ENCODE measurements at regions not wholly inside any gene's neighbourhood (a gene's known extent, or its start where the extent isn't known, plus 50 kb on each side); places are given as distances from the start of the nearest gene placed in this dataset.

DNA sequence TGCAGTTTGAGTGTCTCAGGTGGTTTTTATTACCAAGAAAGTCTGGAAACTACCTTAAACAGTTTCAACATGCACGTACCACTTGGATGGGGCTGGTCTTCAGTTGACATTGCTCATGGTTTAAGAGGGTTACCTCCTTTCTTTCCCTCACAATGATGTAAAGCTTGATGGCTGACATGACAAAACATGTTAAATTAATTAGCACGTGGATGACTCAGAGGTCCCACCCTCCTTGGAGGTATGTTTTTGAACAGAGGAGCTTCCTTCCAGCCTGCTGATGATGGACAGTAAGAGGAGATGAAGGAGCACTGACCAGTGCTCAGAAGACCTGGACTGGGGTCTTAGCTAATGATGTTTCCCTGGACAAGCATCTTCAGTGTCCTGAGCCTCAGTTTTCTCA, 322.3 kb upstream of the PODXL start:
- intact Hi-C loops (cut with micrococcal nuclease; ENCODE audit: unreplicated experiment) = no loop called here
- H2AFZ ChIP-seq = no peak overlapping the region
- ChIA-PET POLR2A (ENCODE audit: unreplicated experiment) (no interaction called here), CTCF (no interaction called here)
- DNase-seq = no peak
- BruUV-seq (replicated peaks) = no TSS peak
- H3K4me2 ChIP-seq = no peak overlapping the region
- no peaks in the 10 kb centered on the region for H3K9me2 ChIP-seq (ENCODE audit: insufficient read depth)
- H3K79me2 ChIP-seq (ENCODE audit: low read depth) = no peaks in the 10 kb centered on the region
- H4K20me1 ChIP-seq (ENCODE audit: insufficient read depth) = no peaks in the 10 kb centered on the region
- TF ChIP-seq, protein P1, sequence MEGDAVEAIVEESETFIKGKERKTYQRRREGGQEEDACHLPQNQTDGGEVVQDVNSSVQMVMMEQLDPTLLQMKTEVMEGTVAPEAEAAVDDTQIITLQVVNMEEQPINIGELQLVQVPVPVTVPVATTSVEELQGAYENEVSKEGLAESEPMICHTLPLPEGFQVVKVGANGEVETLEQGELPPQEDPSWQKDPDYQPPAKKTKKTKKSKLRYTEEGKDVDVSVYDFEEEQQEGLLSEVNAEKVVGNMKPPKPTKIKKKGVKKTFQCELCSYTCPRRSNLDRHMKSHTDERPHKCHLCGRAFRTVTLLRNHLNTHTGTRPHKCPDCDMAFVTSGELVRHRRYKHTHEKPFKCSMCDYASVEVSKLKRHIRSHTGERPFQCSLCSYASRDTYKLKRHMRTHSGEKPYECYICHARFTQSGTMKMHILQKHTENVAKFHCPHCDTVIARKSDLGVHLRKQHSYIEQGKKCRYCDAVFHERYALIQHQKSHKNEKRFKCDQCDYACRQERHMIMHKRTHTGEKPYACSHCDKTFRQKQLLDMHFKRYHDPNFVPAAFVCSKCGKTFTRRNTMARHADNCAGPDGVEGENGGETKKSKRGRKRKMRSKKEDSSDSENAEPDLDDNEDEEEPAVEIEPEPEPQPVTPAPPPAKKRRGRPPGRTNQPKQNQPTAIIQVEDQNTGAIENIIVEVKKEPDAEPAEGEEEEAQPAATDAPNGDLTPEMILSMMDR (conservative IDR thresholded peaks at IDR 0.05) = no peak
- no peak for TF ChIP-seq EZH2 (IDR thresholded peaks at IDR 0.05; ENCODE audit: low read depth)
- H3K27me3 ChIP-seq (ENCODE audit: insufficient read depth, low read depth) = peaks cover 22% of the 10 kb centered on the region; the same call in 1 of the 2 replicates
- H3K36me3 ChIP-seq (ENCODE audit: low read depth) = no peaks in the 10 kb centered on the region
- no peaks in the 10 kb centered on the region for H3K9me3 ChIP-seq (ENCODE audit: insufficient read depth, low read depth)
- no peaks in the 10 kb centered on the region for H3F3A ChIP-seq (ENCODE audit: insufficient read depth, low read depth)
- H3K27ac ChIP-seq = no peak overlapping the region
- no peak overlapping the region for H3K4me3 ChIP-seq
- H3K4me1 ChIP-seq (replicated peaks; ENCODE audit: insufficient read depth) = no peaks in the 10 kb centered on the region

DNA sequence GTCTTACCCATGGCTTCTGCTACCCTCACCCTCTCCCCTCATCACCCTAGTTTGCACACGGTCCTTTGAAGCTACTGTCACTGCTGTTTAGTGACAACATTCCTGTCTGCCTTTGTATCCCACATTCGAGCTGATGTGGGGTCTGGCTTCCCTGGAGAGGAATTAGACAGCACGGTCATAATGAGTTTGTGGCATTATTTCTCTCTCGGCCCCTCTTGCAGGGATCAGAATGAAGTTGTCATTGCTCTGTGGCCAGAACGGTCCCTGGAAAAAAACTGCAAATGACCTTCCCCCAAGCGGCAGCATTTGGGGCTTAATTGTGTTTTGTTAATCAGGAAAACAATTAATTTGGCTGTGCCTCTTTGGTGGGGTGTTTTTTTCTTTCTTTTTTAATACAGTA, 317.2 kb upstream of the PODXL start:
- Histone ChIP-seq H2AFZ (no peak overlapping the region), H3K9me3 (ENCODE audit: insufficient read depth, low read depth) (no peaks in the 10 kb centered on the region), H3F3A (ENCODE audit: insufficient read depth, low read depth) (no peaks in the 10 kb centered on the region), H3K79me2 (ENCODE audit: low read depth) (no peaks in the 10 kb centered on the region), H3K9me2 (ENCODE audit: insufficient read depth) (no peaks in the 10 kb centered on the region), H3K27ac (no peak overlapping the region), H3K4me3 (no peak overlapping the region), H3K27me3 (ENCODE audit: insufficient read depth, low read depth) (peaks cover 22% of the 10 kb centered on the region; the same call in 1 of the 2 replicates), H4K20me1 (ENCODE audit: insufficient read depth) (no peaks in the 10 kb centered on the region), H3K4me2 (no peak overlapping the region), H3K36me3 (ENCODE audit: low read depth) (no peaks in the 10 kb centered on the region), H3K4me1 (replicated peaks; ENCODE audit: insufficient read depth) (no peaks in the 10 kb centered on the region)
- POLR2A ChIA-PET (ENCODE audit: unreplicated experiment) = no interaction called here
- no peak for TF ChIP-seq EZH2 (IDR thresholded peaks at IDR 0.05; ENCODE audit: low read depth)
- DNase-seq = peak in 1 of 2 experiments; percentile 25
- intact Hi-C loops (cut with micrococcal nuclease; ENCODE audit: unreplicated experiment) = no loop called here
- CTCF ChIA-PET = no interaction called here
- no TSS peak for BruUV-seq (replicated peaks)

DNA sequence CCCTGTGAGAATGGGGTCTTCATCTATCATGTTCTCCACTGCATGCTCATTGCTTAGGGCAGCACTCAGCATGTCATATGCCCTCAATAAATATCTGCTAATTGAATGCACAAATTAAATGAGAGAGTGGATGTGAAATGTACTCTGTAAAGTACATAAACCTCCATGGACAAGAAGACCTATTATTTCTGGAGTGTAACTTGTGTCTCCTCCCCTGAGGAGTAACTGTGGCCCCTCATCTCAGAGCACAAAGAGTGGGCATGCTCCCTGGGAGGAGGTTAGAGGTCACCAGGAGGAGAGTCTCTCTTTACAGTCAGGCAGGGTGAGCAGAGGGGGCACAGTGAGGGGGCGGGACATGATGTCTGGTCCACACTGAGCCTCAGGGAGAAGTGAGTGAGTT, 313.6 kb upstream of the PODXL start:
- BruUV-seq (replicated peaks) = no TSS peak
- H3F3A ChIP-seq (ENCODE audit: insufficient read depth, low read depth) = no peaks in the 10 kb centered on the region
- no peak overlapping the region for H3K4me2 ChIP-seq
- H3K9me2 ChIP-seq (ENCODE audit: insufficient read depth) = no peaks in the 10 kb centered on the region
- H3K27ac ChIP-seq = no peak overlapping the region
- intact Hi-C loops (cut with micrococcal nuclease; ENCODE audit: unreplicated experiment) = no loop called here
- CTCF ChIA-PET = no interaction called here
- no peak for TF ChIP-seq EZH2 (IDR thresholded peaks at IDR 0.05; ENCODE audit: low read depth)
- TF ChIP-seq, protein P1 (conservative IDR thresholded peaks at IDR 0.05) = no peak
- DNase-seq = no peak
- H3K79me2 ChIP-seq (ENCODE audit: low read depth) = no peaks in the 10 kb centered on the region
- POLR2A ChIA-PET (ENCODE audit: unreplicated experiment) = no interaction called here
- H4K20me1 ChIP-seq (ENCODE audit: insufficient read depth) = no peaks in the 10 kb centered on the region
- H3K36me3 ChIP-seq (ENCODE audit: low read depth) = no peaks in the 10 kb centered on the region
- no peak overlapping the region for H2AFZ ChIP-seq
- no peaks in the 10 kb centered on the region for H3K9me3 ChIP-seq (ENCODE audit: insufficient read depth, low read depth)
- peaks cover 44% of the 10 kb centered on the region; the same call in 1 of the 2 replicates for H3K27me3 ChIP-seq (ENCODE audit: insufficient read depth, low read depth)
- no peak overlapping the region for H3K4me3 ChIP-seq
- no peaks in the 10 kb centered on the region for H3K4me1 ChIP-seq (replicated peaks; ENCODE audit: insufficient read depth)

DNA sequence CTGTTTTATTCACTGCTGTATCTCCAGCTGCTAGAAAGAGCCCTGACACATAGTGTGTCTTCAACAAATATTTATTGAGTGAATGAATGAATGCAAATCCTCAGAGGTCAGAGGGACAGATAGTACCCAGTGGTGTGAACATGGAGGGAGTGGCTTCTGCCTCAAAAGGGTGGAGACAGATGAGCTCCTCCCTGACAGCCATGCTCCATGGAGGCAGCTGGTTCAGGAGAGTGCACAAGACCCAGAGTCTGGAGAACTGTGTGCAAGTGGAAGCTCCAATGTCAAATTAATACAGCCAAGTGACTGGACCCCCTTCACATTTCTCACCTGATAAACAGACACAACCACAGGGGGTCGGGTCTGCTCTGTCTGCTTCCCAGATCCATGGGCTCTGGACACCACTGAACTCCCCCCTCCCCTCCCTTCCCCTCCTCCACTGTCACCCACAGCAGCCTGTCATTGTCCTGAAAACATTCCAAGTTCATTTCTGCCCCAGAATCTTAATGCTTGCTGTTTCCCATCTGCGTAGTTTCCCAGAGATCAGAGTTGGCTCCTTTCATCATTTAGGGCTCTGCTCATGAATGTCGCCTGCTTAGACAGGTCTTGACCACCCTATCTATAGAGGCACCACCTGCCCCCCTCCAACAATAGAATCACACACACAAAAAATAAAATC, 312.9 kb upstream of the PODXL start:
- POLR2A ChIA-PET (ENCODE audit: unreplicated experiment) = no interaction called here

More for the DNA sequence above, 312.9 kb upstream of the PODXL start:
- Histone ChIP-seq H3F3A (ENCODE audit: insufficient read depth, low read depth) (no peaks in the 10 kb centered on the region), H3K4me2 (no peak overlapping the region), H3K9me2 (ENCODE audit: insufficient read depth) (no peaks in the 10 kb centered on the region), H3K4me1 (replicated peaks; ENCODE audit: insufficient read depth) (no peaks in the 10 kb centered on the region), H4K20me1 (ENCODE audit: insufficient read depth) (no peaks in the 10 kb centered on the region), H2AFZ (no peak overlapping the region), H3K36me3 (ENCODE audit: low read depth) (no peaks in the 10 kb centered on the region), H3K27me3 (ENCODE audit: insufficient read depth, low read depth) (peaks cover 51% of the 10 kb centered on the region; the same call in 1 of the 2 replicates), H3K9me3 (ENCODE audit: insufficient read depth, low read depth) (no peaks in the 10 kb centered on the region), H3K27ac (no peak overlapping the region), H3K79me2 (ENCODE audit: low read depth) (no peaks in the 10 kb centered on the region), H3K4me3 (no peak overlapping the region)
- intact Hi-C loops (cut with micrococcal nuclease; ENCODE audit: unreplicated experiment) = no loop called here
- DNase-seq = no peak
- TF ChIP-seq EZH2 (IDR thresholded peaks at IDR 0.05; ENCODE audit: low read depth) = no peak
- TF ChIP-seq, protein P1 (conservative IDR thresholded peaks at IDR 0.05) = no peak
- CTCF ChIA-PET = no interaction called here
- BruUV-seq (replicated peaks) = no TSS peak
